Progenitor cell of endocrine pancreas (in vitro differentiated cells): ENCODE measurements at regions not wholly inside any gene's neighbourhood (a gene's known extent, or its start where the extent isn't known, plus 50 kb on each side); places are given as distances from the start of the nearest gene placed in this dataset.

Experiments used
- DNase-seq: peaks from one replicate; pipeline ENCODE4 v3.0.0; 2021; ENCODE audit warnings: low spot score; ENCODE audit not compliant: unreplicated experiment
- H3K27ac Mint-ChIP-seq: 2 replicates; pipeline ENCODE4 v1.8.0; 2021; ENCODE audit warnings: mild to moderate bottlenecking, moderate library complexity, mixed read lengths
- H3K27me3 Mint-ChIP-seq: 2 replicates; pipeline ENCODE4 v1.8.0; 2021; ENCODE audit warnings: mixed read lengths
- H3K36me3 Mint-ChIP-seq: 2 replicates; pipeline ENCODE4 v1.8.0; 2022; ENCODE audit warnings: mixed read lengths; ENCODE audit not compliant: insufficient read depth
- H3K4me1 Mint-ChIP-seq: 2 replicates; pipeline ENCODE4 v1.8.0; 2021; ENCODE audit warnings: low read depth, mixed read lengths
- H3K4me3 Mint-ChIP-seq: 2 replicates; pipeline ENCODE4 v1.8.0; 2021; ENCODE audit warnings: low read depth, mild to moderate bottlenecking, moderate library complexity, mixed read lengths
- H3K9me3 Mint-ChIP-seq: 2 replicates; pipeline ENCODE4 v1.8.0; 2021; ENCODE audit warnings: low read depth, mixed read lengths
- TF ChIP-seq, protein P1 (sequence below): fragments of 200-600 bp; sonication (generic); IDR thresholded peaks from one replicate; pipeline ENCODE4 v1.5.0; 2021; ENCODE audit warnings: antibody characterized with exemption, mild to moderate bottlenecking; ENCODE audit not compliant: unreplicated experiment

DNA sequence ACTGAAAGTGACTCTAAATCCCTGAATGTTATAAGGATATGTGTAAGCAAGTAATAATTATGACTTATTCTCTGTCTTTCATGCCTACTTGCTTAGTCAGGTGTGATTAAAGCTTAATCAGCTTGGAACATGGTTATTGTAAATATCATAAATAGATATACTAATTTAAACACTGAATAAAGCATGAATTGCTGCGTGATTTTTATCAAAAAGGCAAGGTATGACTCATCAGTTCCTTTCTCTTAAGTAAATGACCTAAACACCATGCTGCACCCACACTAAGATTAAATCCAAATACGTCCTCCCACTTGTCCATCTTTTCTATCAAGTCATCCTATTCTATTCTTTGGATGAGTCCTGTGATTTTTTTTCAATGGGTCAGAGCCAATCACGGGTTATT is 124.6 kb upstream of the MTAP start:
- TF ChIP-seq, protein P1, sequence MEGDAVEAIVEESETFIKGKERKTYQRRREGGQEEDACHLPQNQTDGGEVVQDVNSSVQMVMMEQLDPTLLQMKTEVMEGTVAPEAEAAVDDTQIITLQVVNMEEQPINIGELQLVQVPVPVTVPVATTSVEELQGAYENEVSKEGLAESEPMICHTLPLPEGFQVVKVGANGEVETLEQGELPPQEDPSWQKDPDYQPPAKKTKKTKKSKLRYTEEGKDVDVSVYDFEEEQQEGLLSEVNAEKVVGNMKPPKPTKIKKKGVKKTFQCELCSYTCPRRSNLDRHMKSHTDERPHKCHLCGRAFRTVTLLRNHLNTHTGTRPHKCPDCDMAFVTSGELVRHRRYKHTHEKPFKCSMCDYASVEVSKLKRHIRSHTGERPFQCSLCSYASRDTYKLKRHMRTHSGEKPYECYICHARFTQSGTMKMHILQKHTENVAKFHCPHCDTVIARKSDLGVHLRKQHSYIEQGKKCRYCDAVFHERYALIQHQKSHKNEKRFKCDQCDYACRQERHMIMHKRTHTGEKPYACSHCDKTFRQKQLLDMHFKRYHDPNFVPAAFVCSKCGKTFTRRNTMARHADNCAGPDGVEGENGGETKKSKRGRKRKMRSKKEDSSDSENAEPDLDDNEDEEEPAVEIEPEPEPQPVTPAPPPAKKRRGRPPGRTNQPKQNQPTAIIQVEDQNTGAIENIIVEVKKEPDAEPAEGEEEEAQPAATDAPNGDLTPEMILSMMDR: no peak
- Mint-ChIP-seq H3K4me1 (no peaks in the 10 kb centered on the region), H3K27me3 (no peaks in the 10 kb centered on the region), H3K9me3 (no peaks in the 10 kb centered on the region), H3K4me3 (no peak overlapping the region), H3K27ac (no peak overlapping the region), H3K36me3 (no peaks in the 10 kb centered on the region)
- no peak for DNase-seq

DNA sequence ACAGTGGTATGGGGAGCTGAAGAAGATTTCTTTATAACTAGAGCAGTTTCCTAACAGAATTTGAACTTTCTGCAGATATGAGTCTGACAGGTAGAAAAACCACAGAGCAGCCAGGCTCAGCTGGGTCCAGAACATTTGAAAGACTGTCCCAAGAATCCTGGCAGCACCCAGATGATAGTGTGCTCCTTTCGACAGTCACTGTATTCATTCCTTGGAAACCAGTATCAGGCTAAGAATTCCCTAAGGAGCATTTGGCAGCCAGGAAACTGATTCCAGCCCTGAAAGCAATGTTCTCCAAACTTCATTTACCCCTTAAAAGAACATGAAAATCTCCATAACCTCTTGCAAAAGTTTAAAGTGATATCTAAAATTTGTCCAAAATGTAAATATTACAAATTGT is 123.0 kb upstream of the MTAP start:
- TF ChIP-seq, protein P1: no peak
- Mint-ChIP-seq H3K36me3 (no peaks in the 10 kb centered on the region), H3K27ac (no peak overlapping the region)

DNA sequence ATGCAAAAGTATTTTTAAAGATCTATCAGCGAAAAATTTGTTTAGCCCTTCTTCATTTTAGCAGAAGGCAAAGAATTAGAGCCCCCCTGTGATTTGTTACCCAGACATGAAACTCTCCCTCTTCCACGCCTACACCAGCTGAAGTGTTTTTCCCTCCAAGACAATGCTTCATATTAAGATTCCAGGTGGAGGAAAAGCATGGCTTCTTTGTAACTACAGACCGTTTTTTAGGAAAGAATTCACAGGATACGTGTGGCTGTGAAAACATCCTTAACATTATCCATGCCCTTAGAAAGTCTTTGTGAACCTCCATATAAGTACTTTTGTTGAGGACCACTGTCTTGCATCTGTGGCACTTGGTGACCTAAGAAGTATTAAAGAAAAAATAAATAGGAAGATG is 121.8 kb upstream of the MTAP start:
- no peaks in the 10 kb centered on the region for H3K27me3 Mint-ChIP-seq
- H3K4me1 Mint-ChIP-seq: no peaks in the 10 kb centered on the region
- no peak overlapping the region for H3K4me3 Mint-ChIP-seq
- no peak for DNase-seq
- no peaks in the 10 kb centered on the region for H3K36me3 Mint-ChIP-seq
- H3K9me3 Mint-ChIP-seq: no peaks in the 10 kb centered on the region
- TF ChIP-seq, protein P1: no peak
- H3K27ac Mint-ChIP-seq: no peak overlapping the region

More for the DNA sequence above, 123.0 kb upstream of the MTAP start:
- H3K9me3 Mint-ChIP-seq: no peaks in the 10 kb centered on the region
- H3K4me3 Mint-ChIP-seq: no peak overlapping the region
- DNase-seq: no peak
- no peaks in the 10 kb centered on the region for H3K4me1 Mint-ChIP-seq
- H3K27me3 Mint-ChIP-seq: no peaks in the 10 kb centered on the region

DNA sequence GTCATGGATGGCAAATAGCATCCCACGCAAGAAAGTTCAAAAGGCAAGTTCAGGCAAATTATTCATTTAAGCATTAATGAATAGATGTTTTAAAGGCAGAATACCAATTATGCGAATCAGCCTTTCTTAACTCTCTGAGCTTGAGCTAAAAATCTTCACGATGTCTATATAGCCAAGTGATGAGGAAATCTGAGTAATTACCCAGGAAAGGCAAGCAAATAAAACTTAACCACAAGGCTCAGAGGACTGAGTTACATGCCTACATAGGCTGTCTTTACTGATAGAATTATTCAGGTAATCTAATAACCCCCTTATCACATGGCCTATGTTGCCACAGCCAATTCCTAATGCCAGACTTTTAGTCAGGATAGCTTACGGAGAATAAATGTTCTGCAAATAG is 120.8 kb upstream of the MTAP start:
- DNase-seq: no peak
- TF ChIP-seq, protein P1: no peak
- Mint-ChIP-seq H3K27ac (no peak overlapping the region), H3K4me1 (no peaks in the 10 kb centered on the region), H3K27me3 (no peaks in the 10 kb centered on the region), H3K36me3 (no peaks in the 10 kb centered on the region), H3K4me3 (no peak overlapping the region), H3K9me3 (no peaks in the 10 kb centered on the region)

DNA sequence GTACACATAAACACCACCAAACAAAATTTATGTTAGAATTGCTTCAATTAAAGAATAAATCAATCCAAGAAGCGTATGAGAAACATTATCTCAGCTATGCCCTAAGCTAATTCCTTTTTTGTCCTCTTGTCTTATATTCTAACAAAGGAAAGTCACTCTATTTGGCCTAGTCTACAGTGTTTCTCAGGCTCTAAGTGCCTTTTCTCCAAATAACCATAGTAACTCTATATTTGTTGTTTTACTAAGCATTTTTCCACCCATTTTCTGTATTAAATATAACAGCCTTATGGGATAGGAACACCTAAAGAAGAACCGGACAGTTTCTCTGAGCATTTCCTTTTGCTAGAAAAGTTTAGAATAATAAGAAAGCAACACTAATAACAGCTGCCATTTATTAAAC is 120.1 kb upstream of the MTAP start:
- H3K27me3 Mint-ChIP-seq: no peaks in the 10 kb centered on the region
- H3K36me3 Mint-ChIP-seq: no peaks in the 10 kb centered on the region
- no peak overlapping the region for H3K27ac Mint-ChIP-seq
- TF ChIP-seq, protein P1: no peak
- H3K4me3 Mint-ChIP-seq: no peak overlapping the region
- no peak for DNase-seq
- no peaks in the 10 kb centered on the region for H3K9me3 Mint-ChIP-seq
- no peaks in the 10 kb centered on the region for H3K4me1 Mint-ChIP-seq
